BJ (cell line): ENCODE measurements at regions not wholly inside any gene's neighbourhood (a gene's known extent, or its start where the extent isn't known, plus 50 kb on each side); places are given as distances from the start of the nearest gene placed in this dataset.

Experiments
- CTCF ChIA-PET: fragments of 350-600 bp; formaldehyde crosslinking; extraction: SDS; loops from one replicate; lab custom pipeline; 2021; ENCODE audit warnings: antibody characterized with exemption, inconsistent platforms; lab: Yijun Ruan, JAX
- POLR2A ChIA-PET: fragments of 300-600 bp; sonication (Branson Sonifier 250); formaldehyde crosslinking; extraction: SDS; loops from one replicate; lab custom pipeline; 2021; ENCODE audit warnings: antibody characterized with exemption; lab: Charles Lee
- DNase-seq: peaks from one replicate; pipeline ENCODE4 v3.0.0-alpha.2; 2011; ENCODE audit warnings: low read depth
- H3K27me3 ChIP-seq: 2 replicates; pipeline ENCODE4 v1.6.0; 2011; ENCODE audit warnings: low read length; ENCODE audit not compliant: control insufficient read depth, insufficient read depth
- H3K36me3 ChIP-seq: 2 replicates; pipeline ENCODE4 v1.5.1; 2011; ENCODE audit warnings: low read length; ENCODE audit not compliant: control insufficient read depth, insufficient read depth
- H3K4me3 ChIP-seq: 2 replicates; pipeline ENCODE4 v1.5.1; 2011; ENCODE audit warnings: low read depth, mild to moderate bottlenecking, control low read depth, low read length
- CTCF ChIP-seq: IDR thresholded peaks from 2 replicates; pipeline ENCODE4 v1.5.1; 2011; ENCODE audit warnings: low read depth, mild to moderate bottlenecking, control low read depth, inconsistent platforms, low read length, moderate library complexity; ENCODE audit not compliant: insufficient read depth

GRCh38 chr13:59568306-59568705, 595.4 kb downstream of the DIAPH3 start:
- ChIA-PET CTCF (interaction anchor here (0.9 kb wide), 1 partner anchor 13 kb away, joined by 3 read pairs; no protein-coding TSS in a partner anchor), POLR2A (no interaction called here)
- H3K4me3 ChIP-seq = no peak overlapping the region
- no peak for TF ChIP-seq CTCF
- no peaks in the 10 kb centered on the region for H3K36me3 ChIP-seq
- H3K27me3 ChIP-seq = peaks cover 3% of the 10 kb centered on the region; the same call in 1 of the 2 replicates
- DNase-seq = no peak

- no peak for TF ChIP-seq CTCF
- DNase-seq = no peak
- CTCF ChIA-PET = interaction anchor here (1.1 kb wide), 1 partner anchor 9 kb away, joined by 3 read pairs; no protein-coding TSS in a partner anchor
- Histone ChIP-seq H3K27me3 (peaks cover 3% of the 10 kb centered on the region; the same call in 1 of the 2 replicates), H3K36me3 (no peaks in the 10 kb centered on the region), H3K4me3 (no peak overlapping the region)
- POLR2A ChIA-PET = no interaction called here
Measured at GRCh38 chr13:59570204-59570603, 593.5 kb downstream of the DIAPH3 start.

- Histone ChIP-seq H3K4me3 (no peak overlapping the region), H3K36me3 (no peaks in the 10 kb centered on the region), H3K27me3 (peaks cover 2% of the 10 kb centered on the region; the same call in 1 of the 2 replicates)
- ChIA-PET CTCF (no interaction called here), POLR2A (no interaction called here)
- no peak for TF ChIP-seq CTCF
- DNase-seq = no peak
Measured at GRCh38 chr13:59584101-59584500, 579.6 kb downstream of the DIAPH3 start.

GRCh38 chr13:59584761-59585670, 578.7 kb downstream of the DIAPH3 start:
- H3K36me3 ChIP-seq = no peaks in the 10 kb centered on the region
- CTCF ChIA-PET = no interaction called here
- POLR2A ChIA-PET = no interaction called here
- H3K27me3 ChIP-seq = peaks cover 2% of the 10 kb centered on the region; the same call in 1 of the 2 replicates
- no peak for TF ChIP-seq CTCF
- no peak for DNase-seq
- no peak overlapping the region for H3K4me3 ChIP-seq

GRCh38 chr13:59587030-59587429, 576.7 kb downstream of the DIAPH3 start:
- no peaks in the 10 kb centered on the region for H3K36me3 ChIP-seq
- no peak overlapping the region for H3K4me3 ChIP-seq
- no peak for DNase-seq
- peaks cover 2% of the 10 kb centered on the region; the same call in 1 of the 2 replicates for H3K27me3 ChIP-seq
- ChIA-PET POLR2A (no interaction called here), CTCF (interaction anchor here (0.8 kb wide), 1 partner anchor 67 kb away, joined by 3 read pairs; no protein-coding TSS in a partner anchor)
- TF ChIP-seq CTCF = no peak
